Cardiac fibroblast (primary cell): ENCODE measurements at regions not wholly inside any gene's neighbourhood (a gene's known extent, or its start where the extent isn't known, plus 50 kb on each side); places are given as distances from the start of the nearest gene placed in this dataset.
"Not testable (repeated sequence)": the region's sequence is repeated elsewhere in the genome, so short reads cannot be mapped to it uniquely, and the experiment has no call there.

ENCODE experiments used
- DNase-seq, 2 donors: peaks; one replicate each; pipeline versions ENCODE4 v3.0.0 to v3.0.0-alpha.2; 2010; ENCODE audit warnings: low read depth in 2 of 2
- H3K4me3 ChIP-seq, 2 donors: replicated peaks in 1 of 2; 1 replicate in 1 of 2; 2 replicates in 1 of 2; pipeline ENCODE4 v1.5.1; 2011; ENCODE audit warnings: low read depth in 2 of 2, low read length in 2 of 2, mild to moderate bottlenecking in 2 of 2, moderate library complexity in 1 of 2
- TF ChIP-seq, protein P1 (sequence below): IDR thresholded peaks from one replicate; pipeline ENCODE4 v1.5.1; 2011; ENCODE audit warnings: low read depth, mild to moderate bottlenecking, low read length, inconsistent platforms

DNA sequence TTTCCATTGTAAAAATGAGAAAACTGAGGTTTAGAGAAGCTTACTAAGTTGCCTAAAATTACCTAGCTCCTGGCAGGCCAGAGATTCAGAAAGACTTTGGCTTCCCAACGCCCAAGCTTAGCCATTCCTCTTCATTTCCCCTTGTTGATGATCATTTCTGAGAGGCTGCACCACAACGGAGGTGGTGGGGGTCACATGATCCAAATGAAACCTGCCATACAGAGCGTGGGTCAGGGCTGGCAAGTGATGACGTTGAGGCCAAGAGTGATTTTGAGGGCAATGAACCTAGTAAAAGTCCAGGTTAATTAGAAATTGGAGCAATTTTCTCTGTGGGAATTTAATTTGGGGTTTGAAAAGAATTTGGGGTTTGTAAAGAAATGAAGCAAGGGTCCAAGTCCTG, 109.9 kb downstream of the TMEM182 start:
- no peak overlapping the region for H3K4me3 ChIP-seq
- TF ChIP-seq, protein P1, sequence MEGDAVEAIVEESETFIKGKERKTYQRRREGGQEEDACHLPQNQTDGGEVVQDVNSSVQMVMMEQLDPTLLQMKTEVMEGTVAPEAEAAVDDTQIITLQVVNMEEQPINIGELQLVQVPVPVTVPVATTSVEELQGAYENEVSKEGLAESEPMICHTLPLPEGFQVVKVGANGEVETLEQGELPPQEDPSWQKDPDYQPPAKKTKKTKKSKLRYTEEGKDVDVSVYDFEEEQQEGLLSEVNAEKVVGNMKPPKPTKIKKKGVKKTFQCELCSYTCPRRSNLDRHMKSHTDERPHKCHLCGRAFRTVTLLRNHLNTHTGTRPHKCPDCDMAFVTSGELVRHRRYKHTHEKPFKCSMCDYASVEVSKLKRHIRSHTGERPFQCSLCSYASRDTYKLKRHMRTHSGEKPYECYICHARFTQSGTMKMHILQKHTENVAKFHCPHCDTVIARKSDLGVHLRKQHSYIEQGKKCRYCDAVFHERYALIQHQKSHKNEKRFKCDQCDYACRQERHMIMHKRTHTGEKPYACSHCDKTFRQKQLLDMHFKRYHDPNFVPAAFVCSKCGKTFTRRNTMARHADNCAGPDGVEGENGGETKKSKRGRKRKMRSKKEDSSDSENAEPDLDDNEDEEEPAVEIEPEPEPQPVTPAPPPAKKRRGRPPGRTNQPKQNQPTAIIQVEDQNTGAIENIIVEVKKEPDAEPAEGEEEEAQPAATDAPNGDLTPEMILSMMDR: no peak
- no peak for DNase-seq

- no peak overlapping the region for H3K4me3 ChIP-seq
- TF ChIP-seq, protein P1: no peak
- DNase-seq: peak in 1 of 2 donors; percentile 2
Measured at GRCh38 chr2:102872388-102872787, 110.6 kb downstream of the TMEM182 start.

DNA sequence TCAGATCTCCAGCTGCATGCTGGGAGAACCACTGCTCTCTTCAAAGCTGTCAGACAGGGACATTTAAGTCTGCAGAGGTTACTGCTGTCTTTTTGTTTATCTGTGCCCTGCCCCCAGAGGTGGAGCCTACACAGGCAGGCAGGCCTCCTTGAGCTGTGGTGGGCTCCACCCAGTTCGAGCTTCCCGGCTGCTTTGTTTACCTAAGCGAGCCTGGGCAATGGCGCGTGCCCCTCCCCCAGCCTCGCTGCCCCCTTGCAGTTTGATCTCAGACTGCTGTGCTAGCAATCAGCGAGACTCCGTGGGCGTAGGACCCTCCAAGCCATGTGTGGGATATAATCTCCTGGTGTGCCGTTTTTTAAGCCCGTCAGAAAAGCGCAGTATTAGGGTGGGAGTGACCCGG, 117.7 kb downstream of the TMEM182 start:
- DNase-seq, H3K4me3 ChIP-seq: not testable (repeated sequence)

- no peak for DNase-seq
- TF ChIP-seq, protein P1: no peak
- H3K4me3 ChIP-seq: no peak overlapping the region
Measured at GRCh38 chr2:102880731-102881130, 118.9 kb downstream of the TMEM182 start.

DNA sequence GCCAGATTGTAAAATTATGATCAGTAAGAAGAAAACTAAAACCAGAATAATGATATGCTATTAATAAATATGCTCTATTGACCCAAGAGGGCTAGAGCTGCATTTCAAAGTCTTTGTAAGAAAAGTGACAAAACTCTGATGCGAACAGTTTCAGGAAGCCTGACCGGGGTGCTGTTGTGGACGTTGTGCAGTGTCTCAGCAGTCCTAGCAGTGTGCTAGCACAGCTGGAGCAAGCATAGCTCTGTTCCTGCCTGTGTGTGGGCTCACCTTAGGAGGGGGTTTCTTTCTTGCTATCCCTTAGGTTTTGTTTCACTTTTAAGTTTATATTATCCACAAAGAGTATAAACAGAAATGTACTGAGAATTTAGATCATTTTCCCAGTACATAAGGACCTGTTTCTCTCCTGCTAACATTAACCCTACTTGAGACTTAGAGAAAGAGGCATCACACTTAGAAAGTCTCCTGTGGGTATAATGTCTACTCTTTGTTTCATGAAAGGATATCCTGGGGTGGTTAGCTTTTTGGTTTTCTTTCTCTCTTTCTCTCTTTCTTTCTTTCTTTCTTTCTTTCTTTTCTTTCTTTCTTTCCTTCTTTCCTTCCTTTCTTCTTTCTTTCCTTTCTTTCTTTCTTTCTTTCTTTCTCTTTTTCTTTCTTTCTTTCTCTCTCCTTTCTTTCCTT, 124.5 kb downstream of the TMEM182 start:
- no peak for DNase-seq
- H3K4me3 ChIP-seq: no peak overlapping the region
- TF ChIP-seq, protein P1: no peak

DNA sequence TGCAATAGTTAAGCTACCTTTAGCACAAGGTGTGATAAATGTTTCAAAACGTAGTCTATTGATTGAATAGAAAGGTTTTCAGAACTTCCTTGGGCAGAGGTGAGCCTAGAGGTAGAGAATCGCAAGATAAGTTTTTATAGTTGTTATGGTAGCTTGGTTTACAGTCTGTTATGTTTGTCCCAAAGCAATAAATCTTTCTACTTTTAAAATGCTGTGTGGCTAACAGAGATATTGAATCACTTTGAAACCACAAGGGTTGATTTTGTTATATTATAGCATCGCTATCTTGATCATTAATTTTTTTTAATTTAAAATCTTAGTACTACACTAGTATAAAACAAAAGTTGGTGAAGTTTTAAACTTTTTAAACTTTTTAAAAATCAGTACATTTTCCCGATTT, 126.7 kb downstream of the TMEM182 start:
- TF ChIP-seq, protein P1: no peak
- DNase-seq: no peak
- H3K4me3 ChIP-seq: no peak overlapping the region

GRCh38 chr2:102891296-102891695, 129.5 kb downstream of the TMEM182 start:
- DNase-seq: peak in 1 of 2 donors; percentile 1
- TF ChIP-seq, protein P1: no peak
- H3K4me3 ChIP-seq: no peak overlapping the region
